RPMI8226 (cell line): ENCODE measurements at regions not wholly inside any gene's neighbourhood (a gene's known extent, or its start where the extent isn't known, plus 50 kb on each side); places are given as distances from the start of the nearest gene placed in this dataset.
"Not testable (repeated sequence)": the region's sequence is repeated elsewhere in the genome, so short reads cannot be mapped to it uniquely, and the experiment has no call there.

Experiments
- DNase-seq: peaks from one replicate; pipeline ENCODE4 v3.0.0-alpha.2; 2015

GRCh38 chr6:86730772-86731171, 206.6 kb upstream of the HTR1E start:
- DNase-seq, result not testable (repeated sequence)

- no peak for DNase-seq
Observed at GRCh38 chr6:86730216-86730615, 207.1 kb upstream of the HTR1E start.

DNA sequence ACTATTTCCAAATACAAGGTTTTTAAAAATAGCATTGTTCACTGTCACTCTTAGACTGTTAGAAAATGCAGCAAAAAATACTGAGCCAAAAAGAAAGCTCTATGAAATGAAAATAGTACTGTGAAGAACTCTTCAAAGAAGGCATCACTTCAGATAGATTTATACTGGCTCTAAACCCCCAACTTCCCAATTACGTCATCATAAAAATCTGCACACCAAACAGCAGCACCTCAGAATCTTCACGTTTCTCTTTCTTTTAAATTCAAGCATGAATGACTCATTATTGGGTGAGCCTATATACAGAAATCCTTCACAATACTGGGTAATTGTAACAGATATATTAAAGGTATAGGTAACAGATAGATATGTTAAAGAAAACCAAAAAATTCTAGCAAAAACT, 208.4 kb upstream of the HTR1E start:
- no peak for DNase-seq

DNA sequence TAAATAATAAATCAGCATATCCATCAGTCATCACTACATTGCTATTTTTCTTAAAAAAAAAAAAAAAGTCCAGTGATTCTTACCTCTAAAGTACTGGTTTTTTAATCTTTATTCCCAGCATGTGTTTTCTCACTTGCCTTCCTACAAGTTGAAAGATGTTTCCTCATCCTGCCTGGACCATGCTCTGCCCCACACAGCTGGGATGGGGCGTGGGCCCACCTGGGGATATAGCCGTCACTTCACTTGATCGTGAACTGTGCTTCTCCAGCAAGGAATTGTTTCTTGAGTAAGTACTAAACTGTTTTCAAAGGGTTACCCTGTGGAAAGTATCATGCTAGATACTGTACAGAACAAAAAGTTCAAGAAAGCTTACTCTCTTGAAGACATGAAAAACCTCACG, 212.6 kb upstream of the HTR1E start:
- DNase-seq, result no peak

DNA sequence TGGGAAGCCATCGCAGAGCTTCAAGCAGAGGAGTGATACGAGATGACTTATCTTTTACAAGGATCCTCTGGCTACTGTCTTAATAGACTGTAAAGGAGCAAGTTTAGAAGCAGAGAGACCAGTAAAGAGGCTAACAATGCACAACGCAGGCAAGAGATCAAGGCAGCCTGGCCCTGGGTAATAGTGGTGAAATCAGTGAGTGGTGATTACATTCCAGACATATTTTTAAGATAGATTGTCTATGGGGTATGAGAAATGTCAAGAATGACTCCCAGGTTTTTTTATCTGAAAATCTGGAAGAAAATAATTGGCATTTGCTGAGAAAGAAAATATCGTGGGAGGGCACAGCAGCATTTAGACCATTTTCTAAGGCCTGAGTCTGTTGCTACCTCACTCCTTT, 213.6 kb upstream of the HTR1E start:
- DNase-seq, result no peak

- DNase-seq, result no peak
Observed at GRCh38 chr6:86723151-86723550, 214.2 kb upstream of the HTR1E start.

GRCh38 chr6:86722131-86722530, 215.2 kb upstream of the HTR1E start:
- DNase-seq, result no peak

DNA sequence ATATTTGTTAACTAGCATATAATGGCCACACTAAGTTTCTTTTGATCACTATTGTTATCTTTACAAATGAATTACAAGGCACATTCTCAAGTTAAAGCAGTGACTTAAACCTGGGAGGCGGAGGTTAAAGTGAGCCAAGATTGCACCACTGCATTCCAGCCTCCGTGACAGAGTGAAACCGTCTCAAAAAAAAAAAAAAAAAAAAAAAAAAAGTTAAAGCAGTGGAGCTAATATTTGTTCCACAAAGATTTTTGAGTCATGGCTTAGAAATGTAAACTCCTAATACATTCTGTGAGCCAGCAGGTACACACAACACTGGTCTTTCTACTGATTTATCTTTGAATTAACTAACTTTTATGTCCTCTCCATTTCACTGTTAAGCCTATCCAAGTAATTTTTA, 221.7 kb upstream of the HTR1E start:
- no peak for DNase-seq

- DNase-seq, result no peak
Observed at GRCh38 chr6:86712039-86712438, 225.3 kb upstream of the HTR1E start.

GRCh38 chr6:86707545-86708120, 229.7 kb upstream of the HTR1E start:
- DNase-seq, result no peak

DNA sequence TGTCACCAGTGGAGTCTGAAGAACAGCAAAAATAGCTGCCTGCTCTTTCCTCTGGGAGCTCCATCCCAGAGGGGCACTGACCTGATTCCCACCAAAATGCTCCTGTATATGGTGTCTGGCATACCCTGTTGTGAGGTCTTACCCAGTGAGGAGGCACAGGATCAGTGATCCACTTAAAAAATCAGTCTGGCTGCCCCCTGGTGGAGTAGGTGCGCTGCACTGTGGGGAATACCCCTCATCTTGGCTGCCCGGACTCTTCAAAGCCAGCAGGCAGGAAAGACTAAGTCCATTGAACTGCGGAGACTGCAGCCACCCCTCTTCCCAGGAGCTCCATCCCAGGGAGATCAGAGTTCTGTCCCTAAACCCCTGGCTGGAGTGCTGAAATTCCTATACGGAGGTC, 230.9 kb upstream of the HTR1E start:
- peak; percentile 2 for DNase-seq

DNA sequence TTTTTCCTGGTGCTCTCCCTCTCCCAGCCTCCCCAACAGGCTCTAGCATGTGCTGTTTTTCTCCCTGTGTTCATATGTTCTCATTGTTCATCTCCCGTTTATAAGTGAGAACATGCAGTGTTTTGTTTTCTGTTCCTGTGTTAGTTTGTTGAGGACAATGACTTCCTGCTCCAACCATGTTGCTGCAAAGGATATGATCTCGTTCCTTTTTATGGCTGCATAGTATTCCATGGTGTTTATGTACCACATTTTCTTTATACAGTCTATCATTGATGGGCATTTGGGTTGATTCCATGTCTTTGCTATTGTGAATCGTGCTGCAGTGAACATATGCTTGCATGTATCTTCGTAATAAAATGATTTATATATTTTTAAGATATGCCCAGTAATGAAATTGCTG, 236.1 kb upstream of the HTR1E start:
- not testable (repeated sequence) for DNase-seq

- no peak for DNase-seq
Observed at GRCh38 chr6:86686496-86686895, 250.8 kb upstream of the HTR1E start.

DNA sequence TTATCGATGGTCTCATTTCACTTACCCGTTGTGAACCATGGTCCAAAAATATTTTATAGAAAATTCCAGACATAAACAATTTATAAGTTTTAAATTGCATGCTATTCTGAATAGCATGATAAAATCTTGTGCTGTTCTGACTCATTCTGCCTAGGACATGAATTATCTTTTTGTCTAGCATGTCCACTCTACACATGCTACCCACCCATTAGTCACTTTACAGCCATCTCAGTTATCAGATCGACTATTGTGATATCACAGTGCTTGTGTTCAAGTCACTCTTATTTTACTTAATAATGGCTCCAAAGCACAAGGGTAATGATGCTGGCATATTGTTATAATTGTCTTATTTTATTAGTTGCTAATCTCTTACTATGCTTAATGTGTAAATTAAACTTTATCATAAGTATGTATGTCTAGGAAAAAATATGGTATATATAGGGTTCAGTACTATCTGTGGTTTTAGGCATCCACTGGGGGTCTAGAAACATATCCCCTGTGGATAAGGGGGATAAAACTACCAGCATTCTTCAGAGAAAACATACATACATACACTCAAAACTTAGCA, 252.0 kb upstream of the HTR1E start:
- no peak for DNase-seq

GRCh38 chr6:86683132-86683908, 254.0 kb upstream of the HTR1E start:
- DNase-seq, result no peak

- DNase-seq, result no peak
Observed at GRCh38 chr6:86682297-86682696, 255.0 kb upstream of the HTR1E start.

- not testable (repeated sequence) for DNase-seq
Observed at GRCh38 chr6:86681140-86681539, 256.2 kb upstream of the HTR1E start.

DNA sequence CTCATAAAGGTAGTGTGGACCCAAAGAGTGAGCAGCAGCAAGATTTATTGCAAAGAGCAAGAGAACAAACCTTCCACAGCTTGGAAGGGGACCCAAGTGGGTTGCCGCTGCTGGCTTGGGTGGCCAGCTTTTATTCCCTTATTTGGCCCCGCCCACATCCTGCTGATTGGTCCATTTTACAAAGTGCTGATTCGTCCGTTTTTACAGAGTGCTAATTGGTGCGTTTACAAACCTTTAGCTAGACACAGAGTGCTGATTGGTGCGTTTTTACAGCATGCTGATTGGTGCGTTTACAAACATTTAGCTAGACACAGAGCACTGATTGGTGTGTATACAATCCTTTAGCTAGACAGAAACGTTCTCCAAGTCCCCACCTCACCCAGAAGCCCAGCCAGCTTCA, 265.2 kb upstream of the HTR1E start:
- not testable (repeated sequence) for DNase-seq

DNA sequence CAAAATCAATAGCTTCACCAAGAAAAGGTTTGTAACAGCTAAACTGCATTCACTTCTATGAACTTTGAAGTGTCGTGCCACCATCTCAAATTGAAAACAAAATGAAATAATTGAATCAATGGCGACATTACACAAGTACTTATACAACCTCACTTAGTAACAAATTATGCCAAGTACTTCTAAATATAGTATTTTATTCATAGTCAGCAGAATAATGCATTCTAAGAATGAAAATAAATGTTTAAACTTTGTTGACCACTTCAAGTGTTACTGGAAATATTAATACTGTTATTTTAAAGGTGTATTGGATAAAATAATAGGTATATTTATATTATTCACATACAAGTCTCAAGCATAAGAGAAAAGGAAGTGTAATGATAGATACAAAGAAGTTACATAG, 280.1 kb upstream of the HTR1E start:
- no peak for DNase-seq

- DNase-seq, result no peak
Observed at GRCh38 chr6:86629123-86629522, 308.2 kb upstream of the HTR1E start.

- no peak for DNase-seq
Observed at GRCh38 chr6:86619428-86619827, 317.9 kb upstream of the HTR1E start.

GRCh38 chr6:86615299-86615698, 322.0 kb upstream of the HTR1E start:
- DNase-seq, result no peak

DNA sequence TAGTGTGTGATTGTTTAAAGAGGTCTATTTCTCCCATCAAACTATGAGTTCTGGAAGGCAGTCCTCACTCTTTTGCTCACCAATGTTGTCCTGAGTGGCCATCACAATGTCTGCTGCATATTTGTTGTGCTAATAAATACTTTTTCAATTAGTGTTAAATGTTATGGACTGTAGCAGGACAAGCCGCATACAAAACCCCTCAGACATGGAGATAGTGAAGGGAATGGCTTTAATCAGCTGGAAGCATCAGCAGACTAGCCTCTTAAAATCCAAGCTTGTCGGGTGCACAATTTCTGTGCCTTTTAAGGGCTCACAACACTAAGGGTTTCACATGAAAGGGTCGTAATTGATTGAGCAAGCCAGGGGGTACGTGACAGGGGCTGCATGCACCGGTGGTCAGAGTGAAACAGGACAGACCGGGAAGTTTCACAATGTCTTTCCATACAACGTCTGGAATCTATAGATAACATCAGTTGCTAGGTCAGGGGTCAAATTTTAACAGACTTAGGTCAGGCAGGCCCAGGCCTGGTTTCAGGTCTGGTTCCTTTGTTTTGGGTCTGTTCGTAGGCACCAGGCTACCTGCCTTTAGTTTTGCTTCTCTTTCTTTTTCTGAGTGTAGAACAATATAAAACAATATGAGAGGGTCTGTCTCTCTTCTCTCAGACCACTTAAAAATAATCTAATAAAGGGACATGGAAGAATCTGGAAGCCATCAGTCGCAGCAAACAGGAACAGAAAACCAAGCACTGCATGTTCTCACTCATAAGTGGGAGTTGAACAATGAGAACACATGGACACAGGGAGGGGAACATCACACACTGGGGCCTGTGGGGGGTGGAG, 327.6 kb upstream of the HTR1E start:
- DNase-seq, result no peak

DNA sequence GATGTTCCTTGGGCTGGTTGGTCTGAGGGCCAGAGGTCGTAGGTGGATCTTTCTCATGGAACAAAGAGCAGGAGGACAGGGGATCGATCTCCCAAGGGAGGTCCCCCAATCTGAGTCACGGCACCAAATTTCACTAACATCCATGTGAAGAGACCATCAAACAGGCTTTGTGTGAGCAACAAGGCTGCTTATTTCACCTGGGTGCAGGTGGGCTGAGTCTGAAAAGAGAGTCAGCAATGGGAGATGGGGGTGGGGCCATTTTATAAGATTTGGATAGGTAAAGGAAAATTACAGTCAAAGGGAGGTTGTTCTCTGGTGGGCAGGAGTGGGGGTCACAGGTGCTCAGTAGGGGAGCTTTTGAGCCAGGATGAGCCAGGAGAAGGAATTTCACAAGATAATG, 334.0 kb upstream of the HTR1E start:
- DNase-seq, result not testable (repeated sequence)
